ENCODE measurements at regions not wholly inside any gene's neighbourhood (a gene's known extent, or its start where the extent isn't known, plus 50 kb on each side); places are given as distances from the start of the nearest gene placed in this dataset.

DNA sequence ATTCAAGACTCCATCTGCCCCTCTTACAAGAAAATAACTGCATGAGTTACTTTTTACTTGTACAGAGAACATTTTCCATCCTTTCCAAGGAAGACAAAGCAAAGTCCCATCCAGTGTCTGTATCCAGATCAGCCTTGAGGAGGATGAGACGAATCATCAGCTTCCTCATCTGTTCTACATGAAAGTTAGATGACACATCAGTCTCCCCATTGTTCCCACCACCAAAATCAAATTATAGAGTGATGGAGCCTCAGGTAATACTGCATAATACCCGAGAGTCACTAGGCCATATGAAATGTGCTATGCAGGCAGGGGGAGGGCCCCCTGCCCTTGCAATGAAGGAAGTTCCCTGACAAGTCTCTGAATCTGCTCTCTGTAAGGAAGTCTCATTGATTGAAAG lies 1244.6 kb upstream of the SLC10A2 start:
- TF ChIP-seq, protein P1, sequence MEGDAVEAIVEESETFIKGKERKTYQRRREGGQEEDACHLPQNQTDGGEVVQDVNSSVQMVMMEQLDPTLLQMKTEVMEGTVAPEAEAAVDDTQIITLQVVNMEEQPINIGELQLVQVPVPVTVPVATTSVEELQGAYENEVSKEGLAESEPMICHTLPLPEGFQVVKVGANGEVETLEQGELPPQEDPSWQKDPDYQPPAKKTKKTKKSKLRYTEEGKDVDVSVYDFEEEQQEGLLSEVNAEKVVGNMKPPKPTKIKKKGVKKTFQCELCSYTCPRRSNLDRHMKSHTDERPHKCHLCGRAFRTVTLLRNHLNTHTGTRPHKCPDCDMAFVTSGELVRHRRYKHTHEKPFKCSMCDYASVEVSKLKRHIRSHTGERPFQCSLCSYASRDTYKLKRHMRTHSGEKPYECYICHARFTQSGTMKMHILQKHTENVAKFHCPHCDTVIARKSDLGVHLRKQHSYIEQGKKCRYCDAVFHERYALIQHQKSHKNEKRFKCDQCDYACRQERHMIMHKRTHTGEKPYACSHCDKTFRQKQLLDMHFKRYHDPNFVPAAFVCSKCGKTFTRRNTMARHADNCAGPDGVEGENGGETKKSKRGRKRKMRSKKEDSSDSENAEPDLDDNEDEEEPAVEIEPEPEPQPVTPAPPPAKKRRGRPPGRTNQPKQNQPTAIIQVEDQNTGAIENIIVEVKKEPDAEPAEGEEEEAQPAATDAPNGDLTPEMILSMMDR (conservative IDR thresholded peaks at IDR 0.05 in 1 of 2, IDR thresholded peaks at IDR 0.05 in 1 of 2; ENCODE audit: extremely low read depth in 1 of 2, insufficient read depth in 1 of 2, low read depth in 1 of 2, low read length in 2 of 2): no peak
- TF ChIP-seq EZH2 (IDR thresholded peaks at IDR 0.05; ENCODE audit: borderline replicate concordance, low read length): no peak

Measured in mammary epithelial cell (primary cell).